ENCODE measurements at regions not wholly inside any gene's neighbourhood (a gene's known extent, or its start where the extent isn't known, plus 50 kb on each side); places are given as distances from the start of the nearest gene placed in this dataset.

DNA sequence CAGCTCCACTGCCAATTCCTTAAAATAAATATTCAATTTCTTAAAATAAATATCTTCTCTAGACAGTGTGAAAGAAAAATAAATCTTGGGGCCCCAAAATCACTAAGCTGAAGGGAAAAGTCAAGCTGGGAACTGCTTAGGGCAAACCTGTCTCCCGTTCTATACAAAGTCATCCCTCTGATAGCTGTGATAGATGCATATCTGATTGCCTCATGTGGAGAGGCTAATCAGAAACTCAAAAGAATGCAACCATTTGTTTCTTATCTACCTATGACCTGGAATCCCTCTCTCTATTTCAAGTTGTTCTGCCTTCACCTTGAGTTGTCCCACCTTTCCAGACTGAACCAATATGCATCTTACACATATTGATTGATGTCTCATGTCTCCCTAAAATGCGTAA is 889.8 kb downstream of the TRHDE start:
- no peak overlapping the region for H3K4me3 ChIP-seq (ENCODE audit: low read length)
- H3K4me1 ChIP-seq (ENCODE audit: control insufficient read depth, insufficient read depth, low read length): no peaks in the 10 kb centered on the region
- no peak for DNase-seq
- WGBS (ENCODE audit: insufficient coverage): 73% methylated on average over 1 of the region's 2 CpGs
- no peaks in the 10 kb centered on the region for H3K27me3 ChIP-seq (ENCODE audit: control insufficient read depth, insufficient read depth, low read length)
- H3K36me3 ChIP-seq (ENCODE audit: control insufficient read depth, insufficient read depth, low read length): no peaks in the 10 kb centered on the region
- no peak overlapping the region for H3K27ac ChIP-seq (ENCODE audit: low read length)
- H3K9me3 ChIP-seq (replicated peaks; ENCODE audit: control insufficient read depth, low read depth, low read length): no peaks in the 10 kb centered on the region

DNA sequence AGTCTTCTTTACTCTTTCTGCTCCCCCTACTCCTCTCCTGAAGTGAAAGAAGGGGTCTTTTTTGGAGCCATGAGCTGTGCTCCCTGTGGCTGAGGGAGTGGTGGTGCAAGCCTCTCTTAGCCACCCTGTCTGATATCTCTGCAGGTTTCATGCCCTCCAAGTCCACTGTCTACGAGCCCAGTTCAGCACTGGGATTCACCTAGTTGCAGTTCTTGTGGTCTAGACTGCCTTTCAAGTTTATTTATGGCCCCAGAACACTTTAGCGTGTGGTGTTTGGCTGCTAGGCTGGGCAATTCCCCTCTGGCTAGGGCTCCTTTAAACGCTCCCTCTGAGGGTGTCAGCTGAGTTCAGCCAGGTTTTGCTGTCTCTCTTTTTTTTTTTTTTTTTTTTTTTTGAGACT is 908.6 kb downstream of the TRHDE start:
- 43% methylated on average over 1 of the region's 3 CpGs for WGBS (ENCODE audit: insufficient coverage)
- Histone ChIP-seq H3K27me3 (ENCODE audit: control insufficient read depth, insufficient read depth, low read length) (no peaks in the 10 kb centered on the region), H3K27ac (ENCODE audit: low read length) (no peak overlapping the region), H3K4me3 (ENCODE audit: low read length) (no peak overlapping the region), H3K9me3 (replicated peaks; ENCODE audit: control insufficient read depth, low read depth, low read length) (peaks cover 2% of the 10 kb centered on the region), H3K4me1 (ENCODE audit: control insufficient read depth, insufficient read depth, low read length) (no peaks in the 10 kb centered on the region), H3K36me3 (ENCODE audit: control insufficient read depth, insufficient read depth, low read length) (no peaks in the 10 kb centered on the region)
- DNase-seq: no peak

DNA sequence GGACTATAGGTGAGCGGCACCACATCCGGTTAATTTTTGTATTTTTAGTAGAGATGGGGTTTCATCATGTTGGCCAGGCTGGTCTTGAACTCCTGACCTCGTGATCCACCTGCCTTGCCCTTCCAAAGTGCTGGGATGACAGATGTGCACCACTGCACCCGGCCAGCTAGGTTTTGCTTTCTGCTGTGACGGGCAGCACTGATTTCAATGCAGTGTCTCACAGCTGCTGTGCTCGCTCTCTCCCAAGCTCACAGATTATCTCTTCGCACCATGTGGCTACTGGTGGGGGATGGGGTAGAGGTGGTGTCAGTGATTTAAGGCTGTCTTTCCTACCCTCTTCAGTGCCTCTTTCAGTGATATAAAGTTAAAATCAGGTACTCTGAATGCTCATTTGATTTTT is 909.1 kb downstream of the TRHDE start:
- Histone ChIP-seq H3K4me3 (ENCODE audit: low read length) (no peak overlapping the region), H3K4me1 (ENCODE audit: control insufficient read depth, insufficient read depth, low read length) (no peaks in the 10 kb centered on the region), H3K27ac (ENCODE audit: low read length) (no peak overlapping the region), H3K36me3 (ENCODE audit: control insufficient read depth, insufficient read depth, low read length) (no peaks in the 10 kb centered on the region), H3K9me3 (replicated peaks; ENCODE audit: control insufficient read depth, low read depth, low read length) (peaks cover 4% of the 10 kb centered on the region), H3K27me3 (ENCODE audit: control insufficient read depth, insufficient read depth, low read length) (no peaks in the 10 kb centered on the region)
- 83% methylated on average over 1 of the region's 7 CpGs for WGBS (ENCODE audit: insufficient coverage)
- DNase-seq: no peak

DNA sequence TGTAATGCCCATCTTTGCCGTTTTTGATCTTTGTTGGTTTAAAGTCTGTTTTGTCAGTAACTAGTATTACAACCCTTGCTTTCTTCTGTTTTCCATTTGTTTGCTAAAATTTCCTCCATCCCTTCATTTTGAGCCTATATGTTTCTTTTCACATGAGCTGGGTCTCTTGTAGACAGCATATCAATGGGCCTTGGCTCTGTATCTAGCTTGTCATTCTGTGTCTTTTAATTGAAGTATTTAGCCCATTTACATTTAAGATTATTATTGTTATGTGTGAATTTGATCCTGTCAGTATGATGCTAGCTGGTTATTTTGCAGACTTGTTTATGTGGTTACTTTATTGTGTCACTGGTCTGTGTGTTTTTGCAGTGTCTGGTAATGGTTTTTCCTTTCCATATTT is 913.2 kb downstream of the TRHDE start:
- no peak overlapping the region for H3K27ac ChIP-seq (ENCODE audit: low read length)
- no CpG with 5 or more reads among the region's 1 CpG for WGBS (ENCODE audit: insufficient coverage)
- H3K27me3 ChIP-seq (ENCODE audit: control insufficient read depth, insufficient read depth, low read length): no peaks in the 10 kb centered on the region
- peaks cover 6% of the 10 kb centered on the region for H3K9me3 ChIP-seq (replicated peaks; ENCODE audit: control insufficient read depth, low read depth, low read length)
- no peaks in the 10 kb centered on the region for H3K36me3 ChIP-seq (ENCODE audit: control insufficient read depth, insufficient read depth, low read length)
- no peak overlapping the region for H3K4me3 ChIP-seq (ENCODE audit: low read length)
- DNase-seq: no peak
- no peaks in the 10 kb centered on the region for H3K4me1 ChIP-seq (ENCODE audit: control insufficient read depth, insufficient read depth, low read length)

DNA sequence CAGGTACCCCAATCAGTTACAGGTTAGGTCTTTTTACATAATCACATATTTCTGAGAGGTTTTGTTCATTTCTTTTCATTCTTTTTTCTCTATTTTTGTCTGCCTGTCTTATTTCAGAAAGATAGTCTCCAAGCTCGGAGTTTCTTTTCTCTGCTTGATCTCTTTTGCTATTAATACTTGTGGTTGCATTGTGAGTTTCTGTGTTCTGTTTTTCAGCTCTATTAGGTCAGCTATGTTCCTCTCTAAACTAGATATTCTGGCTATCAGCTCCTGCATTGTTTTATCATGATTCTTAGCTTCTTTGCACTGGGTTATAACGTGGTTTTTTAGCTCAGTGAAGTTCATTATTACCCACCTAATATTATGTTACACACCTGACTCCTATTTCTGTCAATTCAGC is 914.1 kb downstream of the TRHDE start:
- WGBS (ENCODE audit: insufficient coverage): no CpG with 5 or more reads among the region's 2 CpGs
- H3K9me3 ChIP-seq (replicated peaks; ENCODE audit: control insufficient read depth, low read depth, low read length): peaks cover 6% of the 10 kb centered on the region
- H3K4me3 ChIP-seq (ENCODE audit: low read length): no peak overlapping the region
- no peaks in the 10 kb centered on the region for H3K36me3 ChIP-seq (ENCODE audit: control insufficient read depth, insufficient read depth, low read length)
- DNase-seq: no peak
- H3K4me1 ChIP-seq (ENCODE audit: control insufficient read depth, insufficient read depth, low read length): no peaks in the 10 kb centered on the region
- no peaks in the 10 kb centered on the region for H3K27me3 ChIP-seq (ENCODE audit: control insufficient read depth, insufficient read depth, low read length)
- H3K27ac ChIP-seq (ENCODE audit: low read length): no peak overlapping the region

DNA sequence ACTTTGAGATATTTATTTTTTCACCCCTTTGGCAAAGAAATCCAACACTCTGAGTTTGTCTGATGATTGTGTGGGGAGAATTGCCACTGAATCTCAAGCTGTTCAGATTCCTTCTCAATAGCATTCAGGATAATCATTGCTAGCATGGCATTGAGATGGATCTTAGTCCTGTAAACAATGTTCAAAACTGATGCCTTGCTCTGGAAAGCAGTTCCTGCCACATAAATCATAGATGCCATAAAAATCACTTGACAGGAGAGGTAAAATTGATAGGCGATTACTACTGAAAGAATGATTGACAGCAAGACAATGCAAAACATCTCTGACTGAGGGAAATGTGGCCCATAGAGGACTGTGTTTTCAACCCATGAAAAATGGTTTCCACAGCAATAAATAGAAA is 915.6 kb downstream of the TRHDE start:
- Histone ChIP-seq H3K27me3 (ENCODE audit: control insufficient read depth, insufficient read depth, low read length) (no peaks in the 10 kb centered on the region), H3K27ac (ENCODE audit: low read length) (no peak overlapping the region), H3K36me3 (ENCODE audit: control insufficient read depth, insufficient read depth, low read length) (no peaks in the 10 kb centered on the region), H3K4me3 (ENCODE audit: low read length) (no peak overlapping the region), H3K9me3 (replicated peaks; ENCODE audit: control insufficient read depth, low read depth, low read length) (peaks cover 6% of the 10 kb centered on the region), H3K4me1 (ENCODE audit: control insufficient read depth, insufficient read depth, low read length) (no peaks in the 10 kb centered on the region)
- no peak for DNase-seq
- no CpG with 5 or more reads among the region's 1 CpG for WGBS (ENCODE audit: insufficient coverage)

DNA sequence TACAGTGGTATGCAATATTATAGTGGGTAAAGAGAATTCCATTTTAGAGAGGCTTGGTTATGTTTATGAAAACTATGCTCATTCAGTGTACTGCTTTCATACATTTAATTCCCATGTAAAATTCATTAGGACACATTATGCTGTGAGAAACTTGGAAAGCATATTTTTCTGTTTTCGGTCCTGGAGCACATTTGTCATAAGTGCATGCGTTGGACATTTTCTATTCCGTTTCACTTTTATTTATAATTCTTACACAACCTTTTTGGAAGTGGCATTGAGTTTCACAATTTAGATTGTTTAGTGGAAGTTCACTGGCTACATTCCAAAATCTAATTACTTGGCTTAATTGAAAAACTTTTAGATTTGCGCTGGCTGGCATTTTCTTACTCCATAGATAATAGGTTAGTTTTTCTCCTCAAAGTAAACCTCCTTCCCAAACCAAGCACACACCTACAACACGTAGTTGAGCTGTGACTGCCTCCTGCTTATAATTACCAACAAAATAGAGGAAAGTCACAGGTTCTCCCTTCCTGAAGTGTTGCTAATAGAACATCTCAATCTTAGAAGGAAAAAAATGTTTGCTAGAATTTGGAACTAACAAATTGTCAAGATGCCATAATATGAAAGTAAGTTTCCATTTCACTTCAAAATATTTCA is 938.5 kb downstream of the TRHDE start:
- Histone ChIP-seq H3K4me1 (ENCODE audit: control insufficient read depth, insufficient read depth, low read length) (no peaks in the 10 kb centered on the region), H3K4me3 (ENCODE audit: low read length) (no peak overlapping the region), H3K9me3 (replicated peaks; ENCODE audit: control insufficient read depth, low read depth, low read length) (no peaks in the 10 kb centered on the region), H3K27me3 (ENCODE audit: control insufficient read depth, insufficient read depth, low read length) (no peaks in the 10 kb centered on the region), H3K27ac (ENCODE audit: low read length) (no peak overlapping the region), H3K36me3 (ENCODE audit: control insufficient read depth, insufficient read depth, low read length) (no peaks in the 10 kb centered on the region)
- peak; percentile 4 for DNase-seq
- no CpG with 5 or more reads among the region's 5 CpGs for WGBS (ENCODE audit: insufficient coverage)

DNA sequence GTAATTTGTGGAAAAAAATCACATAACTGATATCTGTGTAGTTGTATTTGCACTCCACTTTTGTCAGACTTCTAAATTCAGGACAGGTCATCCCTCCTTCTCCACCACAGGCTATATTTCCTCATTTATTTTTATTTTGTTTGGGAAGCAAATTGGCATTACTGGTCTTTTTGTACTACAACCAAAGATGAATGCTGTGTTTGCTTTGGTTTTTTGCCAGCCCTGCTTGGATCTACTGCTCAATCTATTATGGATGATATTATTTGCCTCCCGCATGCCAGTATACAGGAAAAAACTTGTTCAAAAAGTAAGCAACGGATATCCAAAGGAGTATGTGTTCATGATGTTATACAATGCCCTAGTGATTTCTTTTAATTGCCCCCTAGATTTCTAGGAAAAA is 948.8 kb downstream of the TRHDE start:
- Histone ChIP-seq H3K27me3 (ENCODE audit: control insufficient read depth, insufficient read depth, low read length) (no peaks in the 10 kb centered on the region), H3K9me3 (replicated peaks; ENCODE audit: control insufficient read depth, low read depth, low read length) (no peaks in the 10 kb centered on the region), H3K4me1 (ENCODE audit: control insufficient read depth, insufficient read depth, low read length) (no peaks in the 10 kb centered on the region), H3K27ac (ENCODE audit: low read length) (no peak overlapping the region), H3K36me3 (ENCODE audit: control insufficient read depth, insufficient read depth, low read length) (no peaks in the 10 kb centered on the region), H3K4me3 (ENCODE audit: low read length) (no peak overlapping the region)
- no peak for DNase-seq
- no CpG with 5 or more reads among the region's 2 CpGs for WGBS (ENCODE audit: insufficient coverage)

DNA sequence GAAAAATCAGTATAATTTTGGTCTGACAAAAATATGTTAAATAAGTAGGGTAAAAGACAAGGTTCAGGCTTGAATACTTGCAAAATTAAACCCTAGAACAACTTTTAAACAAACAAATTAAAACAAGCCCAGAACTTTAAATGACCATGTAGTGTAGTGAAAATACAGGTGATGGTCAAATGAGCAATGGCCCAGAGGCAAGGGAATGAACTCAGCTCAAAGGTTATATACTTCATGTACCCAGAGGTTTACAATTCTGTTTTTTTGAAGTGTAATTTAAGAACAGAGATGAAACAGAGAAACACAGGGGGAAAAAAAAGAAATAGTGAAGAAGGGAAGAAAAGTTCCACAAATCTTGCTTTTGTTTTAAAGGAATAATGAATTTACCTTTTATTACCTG is 949.2 kb downstream of the TRHDE start:
- DNase-seq: no peak
- Histone ChIP-seq H3K36me3 (ENCODE audit: control insufficient read depth, insufficient read depth, low read length) (no peaks in the 10 kb centered on the region), H3K27me3 (ENCODE audit: control insufficient read depth, insufficient read depth, low read length) (no peaks in the 10 kb centered on the region), H3K4me3 (ENCODE audit: low read length) (no peak overlapping the region), H3K9me3 (replicated peaks; ENCODE audit: control insufficient read depth, low read depth, low read length) (no peaks in the 10 kb centered on the region), H3K4me1 (ENCODE audit: control insufficient read depth, insufficient read depth, low read length) (no peaks in the 10 kb centered on the region), H3K27ac (ENCODE audit: low read length) (no peak overlapping the region)

DNA sequence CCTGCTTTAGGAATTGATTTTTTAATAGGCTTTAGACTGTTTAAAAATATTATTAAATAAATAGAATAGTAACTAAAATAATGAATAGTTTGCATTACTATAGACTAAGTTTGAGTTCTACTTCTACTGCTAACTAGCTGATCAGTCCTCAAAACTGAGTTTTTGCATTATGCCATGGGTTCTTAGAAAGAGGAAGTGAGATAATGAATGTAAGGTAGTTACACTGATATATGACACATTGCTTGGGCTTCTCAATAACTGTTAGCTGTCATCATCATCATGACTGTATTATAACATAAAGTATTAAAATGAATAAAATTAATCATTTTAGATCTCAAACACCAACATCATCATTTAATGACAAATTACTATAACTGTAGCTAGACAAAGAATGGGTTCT is 949.7 kb downstream of the TRHDE start:
- H3K9me3 ChIP-seq (replicated peaks; ENCODE audit: control insufficient read depth, low read depth, low read length): no peaks in the 10 kb centered on the region
- no peaks in the 10 kb centered on the region for H3K27me3 ChIP-seq (ENCODE audit: control insufficient read depth, insufficient read depth, low read length)
- no peak overlapping the region for H3K27ac ChIP-seq (ENCODE audit: low read length)
- DNase-seq: no peak
- no peaks in the 10 kb centered on the region for H3K4me1 ChIP-seq (ENCODE audit: control insufficient read depth, insufficient read depth, low read length)
- H3K4me3 ChIP-seq (ENCODE audit: low read length): no peak overlapping the region
- H3K36me3 ChIP-seq (ENCODE audit: control insufficient read depth, insufficient read depth, low read length): no peaks in the 10 kb centered on the region

DNA sequence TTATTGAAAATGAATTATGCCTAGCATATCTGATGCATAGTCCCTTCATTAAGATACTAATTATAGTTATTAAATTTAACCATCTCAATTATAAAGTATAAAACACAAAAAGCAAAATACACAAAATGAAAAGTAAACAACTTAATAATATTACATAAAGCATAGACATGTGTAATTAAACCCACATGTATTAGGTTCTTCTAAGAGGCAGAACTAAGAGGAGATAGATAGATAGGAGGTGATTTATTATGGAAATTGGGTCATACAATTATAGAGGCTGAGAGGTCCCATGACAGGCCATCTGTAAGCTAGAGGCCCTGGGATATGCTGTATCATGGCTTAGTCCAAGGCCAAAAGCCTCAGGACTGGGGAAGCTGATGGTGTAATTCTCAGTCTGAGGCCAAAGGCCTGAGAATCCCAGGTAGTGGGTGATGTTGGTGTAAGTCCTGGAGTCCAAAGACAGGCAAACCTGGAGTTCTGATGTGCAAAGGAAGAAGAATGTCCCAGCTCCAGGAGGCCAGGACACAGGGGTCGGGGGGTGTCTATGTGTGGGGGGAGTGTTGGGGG is 953.3 kb downstream of the TRHDE start:
- no CpG with 5 or more reads among the region's 1 CpG for WGBS (ENCODE audit: insufficient coverage)

More for the DNA sequence above, 953.3 kb downstream of the TRHDE start:
- Histone ChIP-seq H3K9me3 (replicated peaks; ENCODE audit: control insufficient read depth, low read depth, low read length) (no peaks in the 10 kb centered on the region), H3K27ac (ENCODE audit: low read length) (no peak overlapping the region), H3K4me3 (ENCODE audit: low read length) (no peak overlapping the region), H3K27me3 (ENCODE audit: control insufficient read depth, insufficient read depth, low read length) (no peaks in the 10 kb centered on the region), H3K36me3 (ENCODE audit: control insufficient read depth, insufficient read depth, low read length) (no peaks in the 10 kb centered on the region), H3K4me1 (ENCODE audit: control insufficient read depth, insufficient read depth, low read length) (no peaks in the 10 kb centered on the region)
- no peak for DNase-seq
